ENCODE measurements at regions not wholly inside any gene's neighbourhood (a gene's known extent, or its start where the extent isn't known, plus 50 kb on each side); places are given as distances from the start of the nearest gene placed in this dataset.

- no peak for TF ChIP-seq TARDBP (IDR thresholded peaks at IDR 0.05)
- no peak for TF ChIP-seq FOXK2 (IDR thresholded peaks at IDR 0.05)
These were observed 749.1 kb upstream of the POT1 start for GRCh38 chr7:125678771-125679170.

Measured in HEK293T (cell line).